ENCODE measurements at regions not wholly inside any gene's neighbourhood (a gene's known extent, or its start where the extent isn't known, plus 50 kb on each side); places are given as distances from the start of the nearest gene placed in this dataset.

- H3K4me3 ChIP-seq (ENCODE audit: extremely low read depth in 1 of 4, insufficient read depth in 2 of 4, low read depth in 3 of 4, low read length in 4 of 4), result no peak overlapping the region
- H3K9me3 ChIP-seq (ENCODE audit: insufficient read depth in 2 of 2, low read depth in 1 of 2, low read length in 1 of 2), result no peaks in the 10 kb centered on the region
- ChIA-PET CTCF (ENCODE audit: partially characterized antibody) (interaction anchor here (1.0 kb wide), 1 partner anchor 78 kb away, joined by 3 read pairs; no protein-coding TSS in a partner anchor), POLR2A (ENCODE audit: partially characterized antibody) (no interaction called here)
- H4K91ac ChIP-seq (replicated peaks; ENCODE audit: insufficient read length, low read length), result no peak overlapping the region
- no peaks in the 10 kb centered on the region for H3K79me2 ChIP-seq (ENCODE audit: control insufficient read depth in 1 of 2, insufficient read depth in 2 of 2, low read length in 2 of 2)
- no peak overlapping the region for H3K4me2 ChIP-seq (ENCODE audit: insufficient read depth in 1 of 2, low read depth in 2 of 2, low read length in 2 of 2)
- FAIRE-seq, result no peak
- no peak overlapping the region for H3K23ac ChIP-seq (ENCODE audit: insufficient read length)
- no peak overlapping the region for H3K27ac ChIP-seq (ENCODE audit: low read depth, low read length)
- H3K14ac ChIP-seq (ENCODE audit: insufficient read length), result no peak overlapping the region
- H2BK120ac ChIP-seq (replicated peaks; ENCODE audit: low read depth, low read length), result no peak overlapping the region
- no peak overlapping the region; the same call in 1 of the 2 replicates for H2AFZ ChIP-seq (ENCODE audit: low read length)
- TF ChIP-seq E2F6 (IDR thresholded peaks at IDR 0.05) (no peak), CEBPB (IDR thresholded peaks at IDR 0.05; ENCODE audit: low read depth, low read length) (0 out of 2 replicates have a peak, but pooled peaks have one; percentile 14), PHF8 (conservative IDR thresholded peaks at IDR 0.05; ENCODE audit: low read depth, low read length) (no peak)
- H2BK12ac ChIP-seq (ENCODE audit: low read depth, low read length), result no peak overlapping the region
- H4K20me1 ChIP-seq (replicated peaks in 1 of 2; ENCODE audit: control insufficient read depth in 1 of 2, insufficient read depth in 2 of 2, low read length in 2 of 2), result no peaks in the 10 kb centered on the region
- no peak overlapping the region for H4K5ac ChIP-seq (ENCODE audit: insufficient read length, low read depth, low read length)
- H3K4ac ChIP-seq (replicated peaks; ENCODE audit: insufficient read length, low read depth, low read length), result no peak overlapping the region
- no peak overlapping the region for H2BK20ac ChIP-seq (ENCODE audit: low read length)
- no peak for DNase-seq (ENCODE audit: low read depth in 1 of 2, low spot score in 2 of 2)
- no peaks in the 10 kb centered on the region for H3K79me1 ChIP-seq (ENCODE audit: low read depth, low read length)
- H3K36me3 ChIP-seq (ENCODE audit: control insufficient read depth in 2 of 4, insufficient read depth in 4 of 4, low read length in 3 of 4), result no peaks in the 10 kb centered on the region
- H3K23me2 ChIP-seq (ENCODE audit: low read depth, low read length), result no peaks in the 10 kb centered on the region
- H3K18ac ChIP-seq (ENCODE audit: extremely low read depth, low read length), result no peak overlapping the region
- WGBS, 2 experiments (ENCODE audit: extremely low coverage in 1 of 2, insufficient coverage in 1 of 2, insufficient read length in 1 of 2, insufficient replicate concordance in 2 of 2, low coverage in 1 of 2, low lambda C conversion rate in 2 of 2, missing lambda C conversion rate in 1 of 2), result 84% methylated on average over 7 of the region's 7 CpGs; no CpG with 5 or more reads in 1 of the 2 experiments
- H3K9ac ChIP-seq (replicated peaks in 1 of 4; ENCODE audit: extremely low read depth in 1 of 4, low read depth in 3 of 4, low read length in 3 of 4), result no peak overlapping the region
- H2BK15ac ChIP-seq (ENCODE audit: low read length), result no peak overlapping the region
- no peak overlapping the region for H2BK5ac ChIP-seq (ENCODE audit: low read depth, low read length)
- no peak overlapping the region for H4K8ac ChIP-seq (ENCODE audit: extremely low read depth, insufficient read depth, low read length)
- no peaks in the 10 kb centered on the region for H3K4me1 ChIP-seq (replicated peaks in 1 of 4; ENCODE audit: control insufficient read depth in 3 of 4, insufficient read depth in 4 of 4, low read length in 3 of 4)
- H3K56ac ChIP-seq (replicated peaks; ENCODE audit: insufficient read length, low read depth, low read length), result no peak overlapping the region
- H3K27me3 ChIP-seq (replicated peaks in 1 of 4; ENCODE audit: control insufficient read depth in 3 of 4, extremely low read depth in 1 of 4, insufficient read depth in 3 of 4, low read length in 3 of 4), result no peaks in the 10 kb centered on the region
- H2AK5ac ChIP-seq (ENCODE audit: low read depth, low read length), result no peak overlapping the region
Observed at GRCh38 chr7:67547183-67547907, 550.7 kb downstream of the TYW1 start.

Measured in H1 (cell line).